HFF-Myc (cell line): ENCODE measurements at regions not wholly inside any gene's neighbourhood (a gene's known extent, or its start where the extent isn't known, plus 50 kb on each side); places are given as distances from the start of the nearest gene placed in this dataset.
A peak's percentile ranks its signal among the peaks of the same experiment; 100 is the strongest.

ENCODE experiments used
- DNase-seq: peaks from one replicate; pipeline ENCODE4 v3.0.0-alpha.2; 2011; ENCODE audit warnings: low read depth; ENCODE audit errors: extremely low read depth
- H3K4me3 ChIP-seq: replicated peaks from 2 replicates; pipeline ENCODE4 v1.5.1; 2011; ENCODE audit warnings: low read depth, mild to moderate bottlenecking, control low read depth, low read length
- TF ChIP-seq, protein P1 (sequence below): IDR thresholded peaks from 2 replicates; pipeline ENCODE4 v1.5.1; 2012; ENCODE audit warnings: mild to moderate bottlenecking, low read depth, low read length, control low read depth; ENCODE audit errors: missing control alignments

DNA sequence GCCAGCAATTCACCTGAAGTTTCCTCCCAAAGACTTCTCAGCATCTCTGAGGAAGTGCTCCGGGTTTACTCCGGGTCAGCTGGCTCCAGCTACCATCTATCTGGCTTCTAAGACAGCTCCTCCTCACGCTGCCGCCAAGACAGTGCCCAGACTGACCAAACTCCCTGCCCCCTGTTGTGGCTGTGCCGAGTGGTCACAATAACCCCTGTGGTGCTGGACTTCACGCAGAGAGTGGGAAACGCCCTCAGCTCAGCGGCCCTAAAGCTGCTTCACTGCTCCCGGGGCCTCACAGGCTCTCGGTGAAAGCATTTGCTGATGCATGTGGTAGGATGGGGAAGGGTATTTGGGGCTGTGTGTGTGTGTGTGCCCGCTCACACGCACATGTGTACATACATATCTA lies 154.8 kb upstream of the ZNF236 start:
- TF ChIP-seq, protein P1, sequence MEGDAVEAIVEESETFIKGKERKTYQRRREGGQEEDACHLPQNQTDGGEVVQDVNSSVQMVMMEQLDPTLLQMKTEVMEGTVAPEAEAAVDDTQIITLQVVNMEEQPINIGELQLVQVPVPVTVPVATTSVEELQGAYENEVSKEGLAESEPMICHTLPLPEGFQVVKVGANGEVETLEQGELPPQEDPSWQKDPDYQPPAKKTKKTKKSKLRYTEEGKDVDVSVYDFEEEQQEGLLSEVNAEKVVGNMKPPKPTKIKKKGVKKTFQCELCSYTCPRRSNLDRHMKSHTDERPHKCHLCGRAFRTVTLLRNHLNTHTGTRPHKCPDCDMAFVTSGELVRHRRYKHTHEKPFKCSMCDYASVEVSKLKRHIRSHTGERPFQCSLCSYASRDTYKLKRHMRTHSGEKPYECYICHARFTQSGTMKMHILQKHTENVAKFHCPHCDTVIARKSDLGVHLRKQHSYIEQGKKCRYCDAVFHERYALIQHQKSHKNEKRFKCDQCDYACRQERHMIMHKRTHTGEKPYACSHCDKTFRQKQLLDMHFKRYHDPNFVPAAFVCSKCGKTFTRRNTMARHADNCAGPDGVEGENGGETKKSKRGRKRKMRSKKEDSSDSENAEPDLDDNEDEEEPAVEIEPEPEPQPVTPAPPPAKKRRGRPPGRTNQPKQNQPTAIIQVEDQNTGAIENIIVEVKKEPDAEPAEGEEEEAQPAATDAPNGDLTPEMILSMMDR, result no peak
- no peak overlapping the region for H3K4me3 ChIP-seq
- no peak for DNase-seq

DNA sequence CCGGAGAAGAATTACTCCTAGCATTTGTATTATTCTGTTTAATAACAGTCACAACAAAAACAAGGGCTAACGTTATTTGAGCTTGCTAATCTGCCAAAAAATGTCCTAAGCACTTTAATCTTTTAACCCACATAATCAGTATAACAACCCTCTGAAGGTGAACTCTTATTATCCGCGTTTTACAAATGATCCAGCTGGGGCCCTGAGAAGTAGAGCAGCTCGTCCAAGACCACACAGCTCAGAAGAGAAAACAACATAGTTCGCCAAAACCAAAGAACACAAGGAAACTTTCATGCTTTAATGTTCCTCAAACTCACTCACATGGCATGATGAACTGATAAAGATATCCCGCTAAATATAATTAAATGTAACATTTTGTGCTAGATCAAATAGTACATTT lies 159.7 kb upstream of the ZNF236 start:
- TF ChIP-seq, protein P1, result no peak
- no peak for DNase-seq
- no peak overlapping the region for H3K4me3 ChIP-seq

DNA sequence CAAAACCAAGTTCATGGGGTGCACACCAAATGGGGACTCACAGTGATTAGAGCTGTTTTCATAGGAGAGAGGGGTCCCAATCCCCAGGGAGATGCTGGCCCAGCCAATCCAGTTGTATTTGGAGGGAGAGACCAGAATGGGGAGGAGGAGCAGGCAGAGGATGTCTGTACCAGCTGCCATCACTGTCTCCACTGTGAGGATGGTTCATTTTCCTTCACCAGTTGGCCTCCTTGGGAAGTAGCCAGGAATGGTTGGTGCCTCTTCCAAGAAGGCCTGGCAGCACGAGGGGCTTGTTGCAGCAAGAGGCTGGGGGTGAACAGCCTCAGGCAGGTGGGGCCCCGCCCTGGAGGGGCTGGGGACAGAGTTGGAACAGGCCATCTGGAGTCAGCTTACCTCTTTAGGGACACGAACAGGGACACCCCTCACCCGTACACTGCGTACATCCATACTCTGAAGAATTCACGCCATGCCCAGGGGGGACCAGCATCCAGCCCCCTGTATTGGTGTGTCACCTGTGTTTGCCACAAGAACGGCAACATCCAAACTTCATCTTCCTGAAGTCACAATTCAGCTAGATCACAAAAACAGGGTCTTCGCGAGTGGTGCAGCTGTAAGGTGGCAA lies 161.7 kb upstream of the ZNF236 start:
- TF ChIP-seq, protein P1, result no peak
- no peak for DNase-seq
- no peak overlapping the region for H3K4me3 ChIP-seq

DNA sequence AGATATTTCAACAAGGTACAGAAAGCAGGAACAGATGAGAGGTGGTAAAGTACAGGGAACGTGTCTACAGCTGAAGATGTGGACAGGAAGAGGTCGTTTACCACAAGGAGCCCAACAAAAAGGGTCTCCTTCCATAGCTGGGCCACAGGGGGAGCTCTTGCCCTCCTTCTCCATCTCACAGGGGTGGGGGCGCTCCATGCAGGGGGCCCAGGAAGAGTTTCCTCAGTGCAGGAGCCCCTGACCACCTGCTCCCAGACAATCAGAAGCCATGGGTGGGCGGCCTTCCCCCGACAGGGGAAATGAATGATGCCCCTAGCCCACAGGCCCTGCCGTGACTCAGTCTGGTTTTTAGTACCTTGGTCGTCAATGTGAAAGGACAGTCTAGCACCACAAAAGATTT lies 163.6 kb upstream of the ZNF516 start:
- DNase-seq, result no peak
- no peak overlapping the region for H3K4me3 ChIP-seq
- TF ChIP-seq, protein P1, result peak; percentile 56

DNA sequence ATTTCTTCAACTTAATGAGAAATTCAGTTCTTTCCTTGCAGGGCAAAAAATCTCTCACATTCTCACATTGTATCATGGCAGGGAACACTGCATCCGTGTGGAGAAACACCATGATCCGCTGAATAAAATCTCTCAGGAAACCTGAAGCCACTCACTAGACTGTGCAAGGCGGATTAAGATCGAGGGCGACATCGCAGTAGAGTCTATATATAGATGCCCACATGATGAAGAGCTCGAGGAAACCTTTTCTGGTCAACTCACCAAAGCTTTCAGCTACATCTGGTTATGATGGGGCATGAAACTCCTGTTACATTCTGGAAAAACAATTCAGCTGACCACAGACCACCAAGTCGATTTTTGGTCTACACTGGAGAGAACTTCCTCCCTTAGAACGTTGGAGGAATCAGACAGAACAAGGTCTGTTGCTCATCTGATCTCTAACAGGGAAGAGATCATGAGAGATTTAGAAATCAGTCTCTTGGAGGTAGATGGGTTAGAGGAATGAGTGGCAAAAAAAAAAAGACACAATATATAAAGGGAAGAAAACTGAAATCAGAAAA lies 162.9 kb upstream of the ZNF516 start:
- TF ChIP-seq, protein P1, result no peak
- no peak for DNase-seq
- no peak overlapping the region for H3K4me3 ChIP-seq

DNA sequence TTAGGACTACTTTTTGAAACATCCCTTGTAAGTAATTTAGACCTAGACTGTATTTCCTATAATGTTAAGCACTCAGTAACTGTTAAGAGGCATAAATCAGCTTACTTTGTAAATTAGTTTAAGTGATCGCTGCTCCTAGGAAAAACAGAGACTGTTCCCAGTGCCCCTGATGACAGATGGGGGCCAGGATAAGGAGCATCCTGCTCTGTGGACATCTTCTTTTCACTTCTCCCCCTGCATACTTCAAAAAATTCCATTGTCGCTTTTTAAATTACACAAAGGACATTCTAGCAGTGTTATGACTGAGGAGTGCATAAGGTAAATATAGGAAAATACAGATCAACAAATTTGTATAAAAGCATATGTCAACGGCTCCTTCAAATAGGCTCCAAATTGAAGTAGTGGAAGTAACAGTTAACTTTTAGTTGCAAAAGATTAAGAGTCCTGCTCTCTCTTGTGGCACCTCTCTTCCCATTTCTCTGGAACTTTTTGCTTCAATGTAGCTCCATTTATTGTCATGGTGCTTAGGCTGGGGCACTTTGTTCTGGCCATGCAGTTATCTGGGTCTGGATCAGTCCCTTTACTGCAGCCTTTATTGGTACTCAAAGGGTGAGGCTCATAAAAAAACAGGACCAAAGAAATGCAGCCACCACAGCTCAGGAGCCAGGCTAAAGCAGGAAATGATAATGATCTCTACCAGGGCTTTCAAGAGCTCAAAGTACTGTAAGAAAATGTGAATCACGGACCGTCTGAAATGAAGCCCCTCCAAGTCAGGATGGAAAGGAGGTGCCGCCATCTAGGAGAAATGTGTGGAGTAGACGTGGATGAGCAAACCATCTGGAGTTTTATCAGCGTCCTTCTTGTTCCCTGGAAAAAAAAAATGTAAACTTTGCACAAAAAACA lies 162.1 kb upstream of the ZNF516 start:
- H3K4me3 ChIP-seq, result no peak overlapping the region
- no peak for DNase-seq
- TF ChIP-seq, protein P1, result peak; percentile 12
